IPS-15b (cell line): ENCODE measurements at regions not wholly inside any gene's neighbourhood (a gene's known extent, or its start where the extent isn't known, plus 50 kb on each side); places are given as distances from the start of the nearest gene placed in this dataset.

ENCODE experiments used
- H3K27me3 ChIP-seq: one replicate; pipeline ENCODE4 v1.6.1; 2013; ENCODE audit warnings: low read length; ENCODE audit not compliant: control insufficient read depth, insufficient read depth
- H3K36me3 ChIP-seq: one replicate; pipeline ENCODE4 v1.6.1; 2013; ENCODE audit warnings: low read length; ENCODE audit not compliant: control insufficient read depth, insufficient read depth
- H3K4me1 ChIP-seq: one replicate; pipeline ENCODE4 v1.6.1; 2013; ENCODE audit warnings: mild to moderate bottlenecking, low read length; ENCODE audit not compliant: control insufficient read depth, insufficient read depth
- H3K4me3 ChIP-seq: one replicate; pipeline ENCODE4 v1.5.1; 2013; ENCODE audit warnings: low read depth, low read length
- H3K9ac ChIP-seq: one replicate; pipeline ENCODE4 v1.6.1; 2013; ENCODE audit warnings: low read depth, mild to moderate bottlenecking, low read length
- H3K9me3 ChIP-seq: one replicate; pipeline ENCODE4 v1.6.1; 2013; ENCODE audit warnings: mild to moderate bottlenecking, low read length; ENCODE audit not compliant: control insufficient read depth, insufficient read depth

- H3K36me3 ChIP-seq, result no peaks in the 10 kb centered on the region
- H3K9ac ChIP-seq, result no peak overlapping the region
Observed at GRCh38 chr12:98401427-98401826, 114.0 kb upstream of the TMPO start.

GRCh38 chr12:98402091-98402490, 113.3 kb upstream of the TMPO start:
- H3K4me3 ChIP-seq, result no peak overlapping the region
- H3K9ac ChIP-seq, result no peak overlapping the region
- no peaks in the 10 kb centered on the region for H3K36me3 ChIP-seq
- no peaks in the 10 kb centered on the region for H3K9me3 ChIP-seq
- H3K27me3 ChIP-seq, result no peaks in the 10 kb centered on the region
- H3K4me1 ChIP-seq, result peaks cover 7% of the 10 kb centered on the region

More at GRCh38 chr12:98401427-98401826, 114.0 kb upstream of the TMPO start:
- H3K27me3 ChIP-seq, result no peaks in the 10 kb centered on the region
- H3K4me1 ChIP-seq, result peaks cover 7% of the 10 kb centered on the region
- H3K9me3 ChIP-seq, result no peaks in the 10 kb centered on the region
- H3K4me3 ChIP-seq, result no peak overlapping the region

- Histone ChIP-seq H3K36me3 (no peaks in the 10 kb centered on the region), H3K4me1 (peaks cover 7% of the 10 kb centered on the region), H3K4me3 (no peak overlapping the region), H3K9me3 (no peaks in the 10 kb centered on the region), H3K27me3 (no peaks in the 10 kb centered on the region), H3K9ac (no peak overlapping the region)
Observed at GRCh38 chr12:98402671-98403070, 112.7 kb upstream of the TMPO start.

- Histone ChIP-seq H3K4me3 (no peak overlapping the region), H3K9ac (no peak overlapping the region), H3K4me1 (peaks cover 7% of the 10 kb centered on the region), H3K36me3 (no peaks in the 10 kb centered on the region), H3K27me3 (no peaks in the 10 kb centered on the region), H3K9me3 (no peaks in the 10 kb centered on the region)
Observed at GRCh38 chr12:98403385-98403784, 112.0 kb upstream of the TMPO start.

GRCh38 chr12:98403936-98404335, 111.5 kb upstream of the TMPO start:
- H3K9me3 ChIP-seq, result no peaks in the 10 kb centered on the region
- peaks cover 7% of the 10 kb centered on the region for H3K4me1 ChIP-seq
- H3K27me3 ChIP-seq, result no peaks in the 10 kb centered on the region
- H3K9ac ChIP-seq, result no peak overlapping the region
- no peak overlapping the region for H3K4me3 ChIP-seq
- no peaks in the 10 kb centered on the region for H3K36me3 ChIP-seq

GRCh38 chr12:98405805-98406366, 109.5 kb upstream of the TMPO start:
- Histone ChIP-seq H3K27me3 (no peaks in the 10 kb centered on the region), H3K9me3 (no peaks in the 10 kb centered on the region), H3K9ac (no peak overlapping the region), H3K4me1 (no peaks in the 10 kb centered on the region), H3K36me3 (no peaks in the 10 kb centered on the region), H3K4me3 (no peak overlapping the region)

- no peaks in the 10 kb centered on the region for H3K36me3 ChIP-seq
- no peaks in the 10 kb centered on the region for H3K9me3 ChIP-seq
- H3K9ac ChIP-seq, result no peak overlapping the region
- no peak overlapping the region for H3K4me3 ChIP-seq
- H3K27me3 ChIP-seq, result no peaks in the 10 kb centered on the region
- no peaks in the 10 kb centered on the region for H3K4me1 ChIP-seq
Observed at GRCh38 chr12:98406378-98406777, 109.0 kb upstream of the TMPO start.

- no peaks in the 10 kb centered on the region for H3K9me3 ChIP-seq
- no peaks in the 10 kb centered on the region for H3K4me1 ChIP-seq
- no peaks in the 10 kb centered on the region for H3K36me3 ChIP-seq
- no peak overlapping the region for H3K9ac ChIP-seq
- H3K4me3 ChIP-seq, result no peak overlapping the region
- no peaks in the 10 kb centered on the region for H3K27me3 ChIP-seq
Observed at GRCh38 chr12:98408681-98409080, 106.7 kb upstream of the TMPO start.

GRCh38 chr12:98409548-98409947, 105.8 kb upstream of the TMPO start:
- no peaks in the 10 kb centered on the region for H3K9me3 ChIP-seq
- H3K36me3 ChIP-seq, result no peaks in the 10 kb centered on the region
- no peak overlapping the region for H3K4me3 ChIP-seq
- H3K4me1 ChIP-seq, result no peaks in the 10 kb centered on the region
- H3K27me3 ChIP-seq, result no peaks in the 10 kb centered on the region
- H3K9ac ChIP-seq, result no peak overlapping the region

- Histone ChIP-seq H3K9ac (no peak overlapping the region), H3K36me3 (no peaks in the 10 kb centered on the region), H3K4me3 (no peak overlapping the region), H3K4me1 (no peaks in the 10 kb centered on the region), H3K9me3 (no peaks in the 10 kb centered on the region), H3K27me3 (no peaks in the 10 kb centered on the region)
Observed at GRCh38 chr12:98410356-98410755, 105.0 kb upstream of the TMPO start.

GRCh38 chr12:98416845-98417244, 98.5 kb upstream of the TMPO start:
- Histone ChIP-seq H3K9ac (no peak overlapping the region), H3K4me3 (no peak overlapping the region), H3K36me3 (no peaks in the 10 kb centered on the region), H3K9me3 (no peaks in the 10 kb centered on the region), H3K27me3 (no peaks in the 10 kb centered on the region), H3K4me1 (peaks cover 4% of the 10 kb centered on the region)

GRCh38 chr12:98417266-98417665, 98.1 kb upstream of the TMPO start:
- Histone ChIP-seq H3K4me3 (no peak overlapping the region), H3K9me3 (no peaks in the 10 kb centered on the region), H3K36me3 (no peaks in the 10 kb centered on the region), H3K4me1 (peaks cover 4% of the 10 kb centered on the region), H3K27me3 (no peaks in the 10 kb centered on the region), H3K9ac (no peak overlapping the region)
